ENCODE measurements at regions not wholly inside any gene's neighbourhood (a gene's known extent, or its start where the extent isn't known, plus 50 kb on each side); places are given as distances from the start of the nearest gene placed in this dataset.

GRCh38 chr11:36985562-36985961 lies 387.5 kb upstream of the RAG2 start:
- no peak for DNase-seq

- DNase-seq = no peak
Measured at GRCh38 chr11:36976741-36977140, 378.7 kb upstream of the RAG2 start.

- no peak for DNase-seq
Measured at GRCh38 chr11:36974771-36975170, 376.7 kb upstream of the RAG2 start.

GRCh38 chr11:36953976-36954375 lies 355.9 kb upstream of the RAG2 start:
- DNase-seq = peak; percentile 65

- no peak for DNase-seq
Measured at GRCh38 chr11:36948460-36949127, 350.6 kb upstream of the RAG2 start.

- peak; percentile 13 for DNase-seq
Measured at GRCh38 chr11:36945384-36945783, 347.3 kb upstream of the RAG2 start.

- DNase-seq = no peak
Measured at GRCh38 chr11:36933481-36933880, 335.4 kb upstream of the RAG2 start.

GRCh38 chr11:36931139-36931538 lies 333.1 kb upstream of the RAG2 start:
- no peak for DNase-seq

GRCh38 chr11:36930256-36930655 lies 332.2 kb upstream of the RAG2 start:
- DNase-seq = no peak

GRCh38 chr11:36929401-36929800 lies 331.4 kb upstream of the RAG2 start:
- no peak for DNase-seq

GRCh38 chr11:36928621-36929020 lies 330.6 kb upstream of the RAG2 start:
- no peak for DNase-seq

GRCh38 chr11:36899800-36900199 lies 301.8 kb upstream of the RAG2 start:
- no peak for DNase-seq

- no peak for DNase-seq
Measured at GRCh38 chr11:36890841-36891240, 292.8 kb upstream of the RAG2 start.

GRCh38 chr11:36890121-36890679 lies 292.2 kb upstream of the RAG2 start:
- no peak for DNase-seq

GRCh38 chr11:36885154-36885553 lies 287.1 kb upstream of the RAG2 start:
- no peak for DNase-seq

- DNase-seq = no peak
Measured at GRCh38 chr11:36878737-36879136, 280.7 kb upstream of the RAG2 start.

- no peak for DNase-seq
Measured at GRCh38 chr11:36877149-36877548, 279.1 kb upstream of the RAG2 start.

GRCh38 chr11:36876266-36876665 lies 278.2 kb upstream of the RAG2 start:
- no peak for DNase-seq

GRCh38 chr11:36874291-36874690 lies 276.3 kb upstream of the RAG2 start:
- DNase-seq = no peak

- DNase-seq = no peak
Measured at GRCh38 chr11:36870361-36870760, 272.3 kb upstream of the RAG2 start.

GRCh38 chr11:36868380-36868779 lies 270.3 kb upstream of the RAG2 start:
- no peak for DNase-seq

GRCh38 chr11:36865846-36866245 lies 267.8 kb upstream of the RAG2 start:
- no peak for DNase-seq

- DNase-seq = no peak
Measured at GRCh38 chr11:36854875-36855274, 256.8 kb upstream of the RAG2 start.

- DNase-seq = no peak
Measured at GRCh38 chr11:36848660-36849059, 250.6 kb upstream of the RAG2 start.

- no peak for DNase-seq
Measured at GRCh38 chr11:36840378-36840777, 242.3 kb upstream of the RAG2 start.

All from fibroblast of skin of abdomen (primary cell).